ENCODE measurements at regions not wholly inside any gene's neighbourhood (a gene's known extent, or its start where the extent isn't known, plus 50 kb on each side); places are given as distances from the start of the nearest gene placed in this dataset.

GRCh38 chr3:63766261-63766660, 52.8 kb upstream of the C3orf49 start (continued):
- no peak for TF ChIP-seq REST (IDR thresholded peaks at IDR 0.05; ENCODE audit: unreplicated experiment)
- no peak for TF ChIP-seq EZH2 (IDR thresholded peaks at IDR 0.05; ENCODE audit: low read depth, unreplicated experiment)
- no peak for TF ChIP-seq ZNF331 (CRISPR knock-in tag; IDR thresholded peaks at IDR 0.05; ENCODE audit: low read depth)
- TF ChIP-seq CREB1 (CRISPR knock-in tag; IDR thresholded peaks at IDR 0.05; ENCODE audit: low read depth) = no peak
- no peak for TF ChIP-seq CTCF (conservative IDR thresholded peaks at IDR 0.05; ENCODE audit: low read depth in 2 of 2)
- no peak for TF ChIP-seq NANOG (IDR thresholded peaks at IDR 0.05; ENCODE audit: borderline replicate concordance)
- TF ChIP-seq EZH2phosphoT487 (IDR thresholded peaks at IDR 0.05; ENCODE audit: unreplicated experiment) = no peak
- no peak for TF ChIP-seq POLR2AphosphoS5 (IDR thresholded peaks at IDR 0.05; ENCODE audit: low read depth)
- TF ChIP-seq JUNB (IDR thresholded peaks at IDR 0.05; ENCODE audit: unreplicated experiment) = no peak
- TF ChIP-seq STAT1 (IDR thresholded peaks at IDR 0.05; ENCODE audit: unreplicated experiment) = no peak

- Mint-ChIP-seq H3K36me3 (ENCODE audit: low read depth) (no peaks in the 10 kb centered on the region), H3K27ac (no peak overlapping the region), H3K4me1 (no peaks in the 10 kb centered on the region), H3K9me3 (no peaks in the 10 kb centered on the region), H3K4me3 (no peak overlapping the region), H3K27me3 (ENCODE audit: insufficient read depth, low read depth, poor library complexity) (no peaks in the 10 kb centered on the region)
- Histone ChIP-seq H3K27ac (ENCODE audit: low read depth) (no peak overlapping the region), H4K20me1 (replicated peaks; ENCODE audit: insufficient read depth) (no peaks in the 10 kb centered on the region), H3K4me2 (no peak overlapping the region), H2AFZ (no peak overlapping the region), H3K4me1 (ENCODE audit: insufficient read depth) (no peaks in the 10 kb centered on the region), H3K27me3 (ENCODE audit: insufficient read depth) (no peaks in the 10 kb centered on the region), H3K79me2 (replicated peaks; ENCODE audit: insufficient read depth) (no peaks in the 10 kb centered on the region), H3K36me3 (ENCODE audit: insufficient read depth) (no peaks in the 10 kb centered on the region), H3K9me2 (ENCODE audit: insufficient read depth) (no peaks in the 10 kb centered on the region), H3F3A (replicated peaks; ENCODE audit: low read depth) (no peaks in the 10 kb centered on the region), H3K4me3 (no peak overlapping the region)
- no peak for ATAC-seq
- DNase-seq (ENCODE audit: low spot score) = no peak
- TF ChIP-seq POLR2AphosphoS5 (IDR thresholded peaks at IDR 0.05; ENCODE audit: low read depth) (no peak), STAT1 (IDR thresholded peaks at IDR 0.05; ENCODE audit: unreplicated experiment) (no peak), ETS1 (IDR thresholded peaks at IDR 0.05) (no peak), ZNF331 (CRISPR knock-in tag; IDR thresholded peaks at IDR 0.05; ENCODE audit: low read depth) (no peak), NANOG (IDR thresholded peaks at IDR 0.05; ENCODE audit: borderline replicate concordance) (no peak), EZH2phosphoT487 (IDR thresholded peaks at IDR 0.05; ENCODE audit: unreplicated experiment) (no peak), REST (IDR thresholded peaks at IDR 0.05; ENCODE audit: unreplicated experiment) (no peak), EZH2 (IDR thresholded peaks at IDR 0.05; ENCODE audit: low read depth, unreplicated experiment) (no peak), CREB1 (CRISPR knock-in tag; IDR thresholded peaks at IDR 0.05; ENCODE audit: low read depth) (no peak), ZNF114 (CRISPR knock-in tag; IDR thresholded peaks at IDR 0.05) (no peak), JUNB (IDR thresholded peaks at IDR 0.05; ENCODE audit: unreplicated experiment) (no peak)
Measured at GRCh38 chr3:63768386-63768785, 50.7 kb upstream of the C3orf49 start.

All from GM23338 (cell line).